Limb (tissue), 2 donors: ENCODE measurements at regions not wholly inside any gene's neighbourhood (a gene's known extent, or its start where the extent isn't known, plus 50 kb on each side); places are given as distances from the start of the nearest gene placed in this dataset.
"Not testable (repeated sequence)": the region's sequence is repeated elsewhere in the genome, so short reads cannot be mapped to it uniquely, and the experiment has no call there.

ENCODE experiments used
- DNase-seq, 2 donors: peaks; one replicate each; pipeline ENCODE4 v3.0.0-alpha.2; 2016; ENCODE audit errors: extremely low spot score in 2 of 2

GRCh38 chr12:25866586-25867378, 91.7 kb upstream of the RASSF8 start:
- no peak for DNase-seq

- no peak for DNase-seq
Measured at GRCh38 chr12:25868193-25868592, 90.3 kb upstream of the RASSF8 start.

GRCh38 chr12:25872137-25872536, 86.3 kb upstream of the RASSF8 start:
- DNase-seq = no peak

- DNase-seq = no peak
Measured at GRCh38 chr12:25875661-25876060, 82.8 kb upstream of the RASSF8 start.

- no peak for DNase-seq
Measured at GRCh38 chr12:25876383-25877045, 82.0 kb upstream of the RASSF8 start.

GRCh38 chr12:25877446-25877845, 81.0 kb upstream of the RASSF8 start:
- no peak for DNase-seq

- no peak for DNase-seq
Measured at GRCh38 chr12:25882266-25882665, 76.2 kb upstream of the RASSF8 start.

- no peak for DNase-seq
Measured at GRCh38 chr12:25883026-25883916, 75.2 kb upstream of the RASSF8 start.

GRCh38 chr12:25884024-25884919, 74.2 kb upstream of the RASSF8 start:
- DNase-seq = no peak

GRCh38 chr12:25884920-25885234, 73.6 kb upstream of the RASSF8 start:
- no peak for DNase-seq

- no peak for DNase-seq
Measured at GRCh38 chr12:25886396-25886795, 72.1 kb upstream of the RASSF8 start.

- no peak for DNase-seq
Measured at GRCh38 chr12:25887367-25887766, 71.1 kb upstream of the RASSF8 start.

GRCh38 chr12:25889185-25889584, 69.3 kb upstream of the RASSF8 start:
- DNase-seq = no peak

GRCh38 chr12:25891095-25891494, 67.4 kb upstream of the RASSF8 start:
- not testable (repeated sequence) for DNase-seq

GRCh38 chr12:25894759-25895158, 63.7 kb upstream of the RASSF8 start:
- no peak for DNase-seq

GRCh38 chr12:25896981-25897380, 61.5 kb upstream of the RASSF8 start:
- DNase-seq = no peak

GRCh38 chr12:25903603-25904245, 54.8 kb upstream of the RASSF8 start:
- no peak for DNase-seq

- no peak for DNase-seq
Measured at GRCh38 chr12:25904442-25904841, 54.0 kb upstream of the RASSF8 start.

- no peak for DNase-seq
Measured at GRCh38 chr12:25906651-25907340, 51.7 kb upstream of the RASSF8 start.
